ENCODE measurements at regions not wholly inside any gene's neighbourhood (a gene's known extent, or its start where the extent isn't known, plus 50 kb on each side); places are given as distances from the start of the nearest gene placed in this dataset.
"Not testable (repeated sequence)": the region's sequence is repeated elsewhere in the genome, so short reads cannot be mapped to it uniquely, and the experiment has no call there.

- no peak for DNase-seq (ENCODE audit: low spot score)
Measured at GRCh38 chr22:27252282-27253049, 549.1 kb downstream of the MN1 start.

DNA sequence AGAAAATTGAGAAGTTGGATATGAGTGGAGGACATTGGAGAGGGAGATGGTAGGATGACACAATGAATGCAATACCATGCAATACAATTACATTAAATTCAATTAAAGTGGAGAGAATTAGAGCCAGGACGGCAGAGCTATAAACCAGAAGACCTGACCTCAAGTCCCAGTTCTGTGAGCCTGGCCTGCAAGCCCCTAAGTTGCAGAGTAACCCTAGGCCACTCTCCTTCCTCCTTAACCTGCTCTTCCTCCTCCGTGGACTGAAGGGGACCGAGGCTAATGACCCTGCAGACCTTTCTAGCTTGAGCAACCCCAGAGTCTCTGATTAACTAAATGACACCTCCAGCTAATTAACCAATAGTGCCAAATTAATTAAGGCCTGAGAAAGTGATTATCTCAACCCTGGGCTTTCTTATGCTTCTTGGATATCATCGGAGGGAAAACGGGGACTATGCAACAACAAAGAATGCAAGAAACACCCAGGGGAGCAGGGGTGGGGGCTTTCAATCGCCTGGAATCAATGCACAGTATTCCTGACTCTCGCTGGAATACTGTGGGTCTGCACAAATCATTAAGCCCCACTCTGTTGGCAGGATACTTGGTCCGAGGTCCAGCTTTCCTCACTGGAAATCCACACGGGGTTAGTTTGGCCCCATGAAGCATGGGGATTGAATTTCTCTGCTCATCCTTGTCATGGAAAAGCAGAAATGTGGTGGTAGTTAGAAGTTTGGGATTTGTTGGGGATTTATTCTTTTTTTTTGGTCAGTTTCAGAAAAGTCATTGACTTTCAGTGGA lies 548.3 kb downstream of the MN1 start:
- no peak for DNase-seq (ENCODE audit: low spot score)

DNA sequence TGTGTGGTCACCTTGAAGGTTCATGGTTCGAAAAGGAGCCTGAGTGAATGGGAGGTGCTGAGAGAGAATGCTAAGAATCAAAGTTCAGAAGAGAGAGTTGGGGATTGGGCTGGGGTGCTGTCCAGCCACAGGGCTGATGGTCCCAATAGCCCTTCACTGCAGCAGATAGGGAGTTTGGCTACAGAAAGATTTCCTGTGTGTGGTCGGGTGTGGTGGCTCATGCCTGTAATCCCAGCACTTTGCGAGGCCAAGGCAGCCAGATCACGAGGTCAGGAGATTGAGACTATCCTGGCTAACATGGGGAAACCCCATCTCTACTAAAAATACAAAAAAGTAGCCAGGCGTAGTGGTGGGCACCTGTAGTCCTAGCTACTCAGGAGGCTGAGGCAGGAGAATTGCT lies 547.5 kb downstream of the MN1 start:
- DNase-seq (ENCODE audit: low spot score) = not testable (repeated sequence)

DNA sequence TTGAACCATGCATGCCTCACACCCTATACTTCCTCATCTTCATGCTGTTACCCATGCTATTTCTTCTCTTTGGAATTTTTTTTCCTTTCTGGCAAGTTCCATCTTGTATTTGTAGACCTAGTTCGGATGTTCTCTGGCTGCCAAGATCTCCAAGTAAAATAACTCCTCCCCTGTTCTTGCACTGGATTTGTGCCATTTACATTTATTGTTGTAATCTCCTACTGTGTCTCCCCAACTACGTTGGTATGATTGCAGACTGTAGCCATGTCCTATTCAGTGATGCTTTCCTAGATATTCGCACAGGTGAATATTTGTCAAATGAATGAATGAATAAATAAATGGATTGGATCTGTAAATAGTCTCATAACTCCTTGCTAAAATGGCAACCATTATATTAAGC lies 546.0 kb downstream of the MN1 start:
- DNase-seq (ENCODE audit: low spot score) = no peak

DNA sequence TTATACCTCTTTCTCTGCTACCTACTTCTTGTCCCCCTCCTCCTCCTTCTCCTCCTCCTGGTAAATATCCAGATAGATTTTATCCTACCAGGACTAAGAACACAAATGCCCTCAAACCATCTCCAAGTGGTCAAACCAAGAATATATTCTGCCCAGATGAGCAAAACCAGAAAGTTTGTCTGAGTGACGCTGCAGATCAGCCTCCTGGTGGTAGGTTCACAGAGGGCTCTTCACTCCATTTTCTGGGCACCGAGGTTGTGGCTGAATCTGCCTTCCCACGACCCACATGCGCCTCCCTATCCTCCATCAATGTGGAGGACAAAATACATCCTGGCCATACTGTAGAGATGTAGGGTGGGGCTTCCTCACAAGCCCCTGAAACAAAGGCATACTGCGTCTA lies 543.6 kb downstream of the MN1 start:
- no peak for DNase-seq (ENCODE audit: low spot score)

DNA sequence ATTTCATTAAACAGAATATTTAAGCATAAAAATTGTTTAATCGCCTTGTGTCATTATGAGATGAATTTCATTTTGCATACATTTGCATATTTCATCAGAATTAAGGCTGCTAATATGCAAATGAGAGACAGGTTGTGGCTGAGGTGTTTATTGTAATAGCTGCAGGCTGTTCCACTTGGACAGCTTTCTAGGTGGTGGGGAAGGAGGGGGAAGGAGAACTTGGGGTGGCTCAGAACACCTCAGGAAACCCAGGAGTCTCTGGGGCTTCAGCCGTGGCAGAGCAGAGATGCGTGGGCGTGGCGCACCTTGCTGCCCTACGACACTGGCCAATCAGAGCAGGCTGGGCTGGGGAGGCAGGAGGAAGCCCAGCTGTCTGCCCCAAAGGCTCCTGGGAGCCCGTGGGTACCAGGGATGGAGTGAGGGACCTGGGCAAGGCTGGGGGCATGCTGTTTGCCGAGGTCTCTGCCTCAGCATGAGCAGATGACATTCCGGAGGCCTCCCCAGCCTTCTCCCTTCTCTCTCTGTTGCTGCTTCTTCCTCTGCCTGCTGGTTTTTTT lies 542.9 kb downstream of the MN1 start:
- peak; percentile 41 for DNase-seq (ENCODE audit: low spot score)

DNA sequence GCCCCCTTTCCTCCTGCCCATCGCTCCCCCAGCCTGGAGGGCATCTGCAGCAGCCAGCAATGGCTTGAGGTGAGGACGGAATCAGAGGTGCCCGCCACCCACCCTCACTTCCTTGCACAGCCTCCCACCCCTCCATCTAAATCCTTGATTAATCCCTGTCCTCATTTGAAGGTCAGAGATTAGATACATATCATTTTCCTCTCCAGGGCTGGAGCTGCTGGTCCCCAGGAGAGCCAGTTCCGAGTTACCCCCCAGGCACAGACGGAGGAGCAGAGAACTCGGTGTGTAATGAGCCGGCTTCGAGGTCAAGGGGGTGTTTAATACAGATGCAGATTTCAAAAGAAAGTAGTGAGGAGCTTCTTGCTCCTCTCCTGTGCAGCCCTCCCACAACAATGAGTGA lies 542.1 kb downstream of the MN1 start:
- DNase-seq (ENCODE audit: low spot score) = no peak

DNA sequence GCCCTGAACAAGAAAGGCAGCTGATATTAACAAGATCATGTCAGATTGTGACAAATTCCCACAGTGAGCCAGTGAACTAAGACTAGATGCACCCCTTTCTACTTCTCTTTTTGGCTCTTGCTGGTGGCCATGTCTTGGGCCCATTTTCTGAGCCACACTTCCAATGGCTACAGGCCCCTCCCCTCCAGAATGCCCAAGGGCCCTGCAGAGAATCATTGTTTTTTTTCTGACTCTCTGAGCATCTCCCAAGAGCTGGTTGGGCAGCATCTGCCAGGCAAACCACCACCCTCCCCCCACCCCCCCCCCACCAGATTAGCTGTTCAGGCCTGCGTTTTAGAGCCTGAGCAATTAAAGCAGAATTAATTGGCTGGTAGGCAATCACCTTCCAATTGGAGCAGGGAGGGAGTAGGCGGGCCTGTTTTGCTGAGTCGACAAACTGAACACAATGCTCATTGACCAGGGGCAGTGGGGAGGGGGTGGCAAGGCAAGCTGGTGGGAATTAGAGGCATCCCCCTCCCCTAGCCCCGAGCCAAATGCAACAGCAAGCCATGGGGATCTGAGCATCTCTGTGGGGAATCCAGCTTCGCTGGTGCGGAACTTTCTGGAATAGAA lies 541.4 kb downstream of the MN1 start:
- DNase-seq (ENCODE audit: low spot score) = no peak

GRCh38 chr22:27262361-27262760 lies 539.2 kb downstream of the MN1 start:
- DNase-seq (ENCODE audit: low spot score) = no peak

DNA sequence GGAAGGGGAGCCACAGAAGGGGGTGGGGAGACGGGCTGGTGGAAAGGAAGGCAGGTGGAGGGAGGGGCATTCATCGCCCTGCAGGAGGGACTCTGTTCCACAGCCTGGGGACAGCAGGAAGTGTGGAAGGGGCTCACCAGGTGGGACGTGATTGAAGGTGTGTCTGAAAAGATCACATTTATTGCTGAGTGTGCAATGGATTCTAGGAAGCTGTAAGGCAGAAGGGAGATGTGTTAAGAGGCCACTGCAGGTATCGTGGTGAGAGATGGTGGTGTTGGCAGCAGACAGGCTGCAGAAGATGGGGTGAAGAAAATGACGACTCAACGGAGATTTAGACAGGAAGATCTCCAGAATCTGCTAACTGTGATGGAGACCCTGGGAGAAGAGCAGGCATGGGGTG lies 537.4 kb downstream of the MN1 start:
- no peak for DNase-seq (ENCODE audit: low spot score)

- no peak for DNase-seq (ENCODE audit: low spot score)
Measured at GRCh38 chr22:27267145-27267544, 534.4 kb downstream of the MN1 start.

DNA sequence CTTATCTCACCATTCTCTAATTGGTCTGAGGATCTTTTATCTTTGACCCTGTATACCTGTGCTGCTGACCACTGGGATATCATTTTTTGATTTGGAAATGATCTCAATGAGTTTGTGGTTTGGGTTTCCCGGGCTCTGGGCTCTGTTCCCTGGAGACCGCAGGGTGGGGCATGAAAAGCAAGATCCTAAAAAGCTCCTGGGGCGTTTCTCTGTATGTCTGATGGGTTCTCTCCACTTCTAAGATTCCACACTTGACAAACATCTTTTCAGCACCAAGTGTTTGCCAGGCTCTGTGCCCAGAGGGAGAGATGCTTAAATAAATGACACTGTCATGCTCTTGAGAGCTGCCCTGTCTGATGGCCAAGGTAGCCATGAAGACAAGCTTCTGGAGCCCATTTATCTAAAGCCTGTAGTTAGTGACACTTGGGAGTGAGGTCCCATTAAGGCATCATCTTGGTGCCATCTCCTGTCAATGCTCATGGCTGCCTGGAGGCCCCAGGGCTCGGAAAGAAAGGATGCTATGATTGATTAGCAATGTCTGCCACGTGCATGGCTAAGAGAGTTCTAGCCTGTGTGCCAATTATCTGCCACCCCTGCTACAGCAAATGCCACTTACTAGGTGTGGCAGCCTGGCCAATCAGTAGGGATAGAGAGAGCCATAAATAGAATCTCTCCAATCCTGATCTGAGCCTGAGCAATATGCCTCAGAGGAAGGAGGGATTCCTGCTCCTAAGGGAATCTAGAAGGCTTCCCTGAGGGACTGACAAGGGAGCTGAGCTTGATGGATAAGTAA lies 531.6 kb downstream of the MN1 start:
- peak; percentile 11 for DNase-seq (ENCODE audit: low spot score)

- DNase-seq (ENCODE audit: low spot score) = no peak
Measured at GRCh38 chr22:27270818-27271510, 530.6 kb downstream of the MN1 start.

GRCh38 chr22:27273436-27273835 lies 528.1 kb downstream of the MN1 start:
- DNase-seq (ENCODE audit: low spot score) = no peak

GRCh38 chr22:27273853-27274252 lies 527.7 kb downstream of the MN1 start:
- no peak for DNase-seq (ENCODE audit: low spot score)

DNA sequence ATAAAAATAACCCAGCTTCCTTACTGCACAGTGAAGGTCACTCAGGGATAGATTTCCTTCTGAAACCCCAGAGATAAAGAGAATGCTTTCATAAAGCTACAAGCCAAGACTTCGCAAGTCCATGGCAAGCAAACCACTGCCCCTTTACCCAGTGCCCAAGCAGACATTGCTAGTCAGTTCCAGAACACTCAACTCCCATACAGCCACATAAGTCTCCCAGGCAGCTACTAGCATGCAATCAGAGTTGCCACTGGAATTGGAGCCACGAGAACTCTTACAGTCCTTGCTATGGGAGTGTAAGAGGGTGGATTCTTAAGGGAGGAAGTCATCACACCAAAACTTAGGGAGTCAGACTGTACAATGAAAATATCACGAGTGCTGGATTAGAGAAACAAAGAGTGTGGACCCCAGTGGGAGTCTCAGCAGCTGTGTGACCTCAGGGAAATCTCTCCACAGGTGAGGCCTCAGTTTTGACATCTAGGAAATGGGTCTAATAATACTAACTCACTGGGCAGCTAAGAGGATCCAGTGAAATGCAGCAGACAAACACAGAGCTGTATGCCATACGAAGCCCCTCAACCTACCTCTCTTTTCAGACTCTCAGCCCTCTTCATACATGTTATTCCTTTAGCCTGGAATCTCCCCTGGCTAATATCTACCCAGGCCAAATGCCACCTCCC lies 526.6 kb downstream of the MN1 start:
- DNase-seq (ENCODE audit: low spot score) = no peak

- DNase-seq (ENCODE audit: low spot score) = no peak
Measured at GRCh38 chr22:27278946-27279345, 522.6 kb downstream of the MN1 start.

- no peak for DNase-seq (ENCODE audit: low spot score)
Measured at GRCh38 chr22:27283240-27283639, 518.3 kb downstream of the MN1 start.

DNA sequence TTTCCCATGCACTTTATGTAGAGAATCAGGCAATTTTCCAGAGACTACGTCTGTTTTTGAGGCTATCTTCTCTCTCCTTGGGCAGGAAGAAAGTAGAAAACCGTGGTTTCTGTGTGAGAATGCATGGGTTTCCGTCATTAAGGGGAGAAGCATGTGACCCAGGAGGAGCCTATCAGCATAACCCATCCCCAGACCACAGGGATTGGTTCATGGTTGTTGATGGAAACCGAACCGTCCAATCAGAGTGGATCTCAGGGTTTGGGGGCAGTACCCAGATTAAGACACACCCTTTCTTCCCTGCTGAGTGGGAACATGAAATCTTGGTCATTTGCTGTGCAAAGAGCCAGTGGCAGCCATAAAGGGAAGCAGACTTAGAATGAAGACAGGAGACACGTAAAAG lies 517.8 kb downstream of the MN1 start:
- DNase-seq (ENCODE audit: low spot score) = no peak

GRCh38 chr22:27284324-27284723 lies 517.2 kb downstream of the MN1 start:
- no peak for DNase-seq (ENCODE audit: low spot score)

DNA sequence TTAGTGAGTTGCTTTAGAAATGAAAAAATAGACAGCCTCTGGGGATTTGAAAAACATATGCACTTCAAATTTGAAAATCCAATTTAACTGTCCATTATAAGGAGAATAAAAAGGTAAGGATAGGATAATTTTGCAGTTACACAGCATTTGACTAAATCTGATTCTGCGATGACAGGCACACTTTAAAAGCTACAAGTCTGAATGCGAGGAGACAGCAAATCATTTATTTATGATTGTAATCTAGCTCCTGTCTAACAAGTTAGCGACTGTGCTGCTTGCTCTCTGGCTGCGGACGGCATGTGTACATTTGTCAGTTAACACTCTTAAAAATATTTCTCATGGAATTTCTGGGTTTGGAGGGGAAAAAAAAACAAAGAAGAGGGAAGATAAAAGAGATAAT lies 514.8 kb downstream of the MN1 start:
- DNase-seq (ENCODE audit: low spot score) = no peak

All from SW480 (cell line).